ENCODE measurements at regions not wholly inside any gene's neighbourhood (a gene's known extent, or its start where the extent isn't known, plus 50 kb on each side); places are given as distances from the start of the nearest gene placed in this dataset.

DNA sequence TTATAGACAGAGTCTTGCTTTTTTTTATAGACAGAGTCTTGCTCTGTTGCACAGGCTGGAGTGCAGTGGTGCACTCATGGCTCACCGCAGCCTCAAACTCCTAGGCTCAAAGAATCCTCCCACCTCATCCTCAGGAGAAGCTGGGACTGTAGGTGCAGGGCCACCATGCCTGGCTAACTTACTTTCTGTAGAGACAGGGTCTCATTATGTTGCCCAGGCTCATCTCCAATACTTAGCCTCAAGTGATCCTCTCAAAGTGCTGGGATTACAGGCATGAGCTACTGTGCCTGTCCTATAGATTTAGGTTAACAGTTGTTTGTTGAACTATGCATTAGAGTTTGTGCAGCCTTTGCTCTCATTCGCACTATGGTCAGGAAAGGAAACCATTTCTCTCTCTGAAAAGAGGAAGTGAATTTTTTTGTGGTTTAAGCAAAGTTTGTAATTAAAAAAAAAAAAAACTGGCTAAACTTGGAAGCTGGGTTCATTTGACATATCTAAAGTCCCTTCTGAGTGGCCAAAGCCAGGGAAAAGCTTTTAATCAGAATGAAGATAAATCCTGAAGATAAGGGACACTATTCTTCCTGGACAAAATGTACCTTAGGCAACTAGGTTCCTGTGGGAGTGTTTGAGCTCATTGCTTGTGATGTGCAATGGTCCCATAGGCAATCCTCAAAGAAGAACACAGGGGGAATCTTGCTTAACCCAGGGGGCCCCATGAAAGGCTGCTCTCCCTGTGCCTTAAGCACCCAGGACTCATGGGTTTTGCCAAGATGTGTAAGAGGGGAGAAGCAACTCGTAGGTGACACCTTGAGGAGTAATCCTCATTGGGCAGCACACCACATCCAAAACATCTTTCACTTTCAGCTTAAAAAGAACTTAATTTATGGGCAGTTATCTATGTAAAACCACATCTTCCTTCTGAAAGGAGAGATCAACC is 201.7 kb downstream of the MREG start:
- no peaks in the 10 kb centered on the region for H3K9me2 ChIP-seq (replicated peaks; ENCODE audit: low read length)
- BruUV-seq (replicated peaks) = no TSS peak
- H3K4me2 ChIP-seq (ENCODE audit: low read length) = no peak overlapping the region
- peaks cover 20% of the 10 kb centered on the region for H3K4me1 ChIP-seq (ENCODE audit: insufficient read depth, low read length)
- no peaks in the 10 kb centered on the region for H4K20me1 ChIP-seq (ENCODE audit: low read length)
- no peak overlapping the region for H3K9ac ChIP-seq (ENCODE audit: low read length)
- CTCF ChIA-PET = interaction anchor here (0.6 kb wide), 1 partner anchor 306 kb away, joined by 4 read pairs; no protein-coding TSS in a partner anchor
- ATAC-seq = no peak
- TF ChIP-seq EZH2 (IDR thresholded peaks at IDR 0.05; ENCODE audit: low read length, unreplicated experiment) = no peak
- TF ChIP-seq EZH2phosphoT487 (IDR thresholded peaks at IDR 0.05; ENCODE audit: borderline replicate concordance, low read length) = no peak
- TF ChIP-seq, protein P1, sequence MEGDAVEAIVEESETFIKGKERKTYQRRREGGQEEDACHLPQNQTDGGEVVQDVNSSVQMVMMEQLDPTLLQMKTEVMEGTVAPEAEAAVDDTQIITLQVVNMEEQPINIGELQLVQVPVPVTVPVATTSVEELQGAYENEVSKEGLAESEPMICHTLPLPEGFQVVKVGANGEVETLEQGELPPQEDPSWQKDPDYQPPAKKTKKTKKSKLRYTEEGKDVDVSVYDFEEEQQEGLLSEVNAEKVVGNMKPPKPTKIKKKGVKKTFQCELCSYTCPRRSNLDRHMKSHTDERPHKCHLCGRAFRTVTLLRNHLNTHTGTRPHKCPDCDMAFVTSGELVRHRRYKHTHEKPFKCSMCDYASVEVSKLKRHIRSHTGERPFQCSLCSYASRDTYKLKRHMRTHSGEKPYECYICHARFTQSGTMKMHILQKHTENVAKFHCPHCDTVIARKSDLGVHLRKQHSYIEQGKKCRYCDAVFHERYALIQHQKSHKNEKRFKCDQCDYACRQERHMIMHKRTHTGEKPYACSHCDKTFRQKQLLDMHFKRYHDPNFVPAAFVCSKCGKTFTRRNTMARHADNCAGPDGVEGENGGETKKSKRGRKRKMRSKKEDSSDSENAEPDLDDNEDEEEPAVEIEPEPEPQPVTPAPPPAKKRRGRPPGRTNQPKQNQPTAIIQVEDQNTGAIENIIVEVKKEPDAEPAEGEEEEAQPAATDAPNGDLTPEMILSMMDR (conservative IDR thresholded peaks at IDR 0.05; ENCODE audit: low read depth, low read length) = no peak
- H2AFZ ChIP-seq (ENCODE audit: low read length) = no peak overlapping the region
- H3K79me2 ChIP-seq (ENCODE audit: low read length) = no peaks in the 10 kb centered on the region
- POLR2A ChIA-PET (ENCODE audit: unreplicated experiment) = no interaction called here
- H3K27me3 ChIP-seq (ENCODE audit: low read length) = no peaks in the 10 kb centered on the region
- H3K9me3 ChIP-seq (ENCODE audit: low read length) = no peaks in the 10 kb centered on the region
- H3K36me3 ChIP-seq (ENCODE audit: low read depth, low read length) = no peaks in the 10 kb centered on the region
- H3K4me3 ChIP-seq (ENCODE audit: low read length) = no peak overlapping the region
- H3F3A ChIP-seq (ENCODE audit: low read length, unreplicated experiment) = no peaks in the 10 kb centered on the region
- H3K27ac ChIP-seq (ENCODE audit: low read length) = no peak overlapping the region
- no peak for DNase-seq
- intact Hi-C loops (cut with micrococcal nuclease) = no loop called here

DNA sequence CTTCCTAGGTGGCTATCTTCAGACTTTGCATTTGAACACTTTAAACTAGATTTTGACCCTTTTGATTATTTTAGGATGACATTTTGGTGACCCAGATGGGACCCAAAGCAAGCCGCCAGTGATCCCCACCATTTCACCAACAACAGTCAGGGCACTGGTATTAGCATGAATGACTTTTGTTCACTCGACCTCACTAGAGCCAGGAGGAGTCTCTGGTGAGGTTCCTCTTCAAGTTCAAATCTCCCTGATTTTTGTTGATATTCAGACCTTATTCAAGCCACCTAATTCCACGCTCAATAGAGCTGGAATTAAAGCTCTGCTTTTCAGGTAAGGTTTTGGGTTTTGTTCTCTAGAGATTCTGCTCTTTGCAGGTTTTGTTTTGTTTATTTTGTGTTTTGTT is 202.3 kb downstream of the MREG start:
- H3K79me2 ChIP-seq (ENCODE audit: low read length) = no peaks in the 10 kb centered on the region
- no peak for DNase-seq
- H3K36me3 ChIP-seq (ENCODE audit: low read depth, low read length) = no peaks in the 10 kb centered on the region
- no peak overlapping the region for H3K4me3 ChIP-seq (ENCODE audit: low read length)
- ChIA-PET CTCF (no interaction called here), POLR2A (ENCODE audit: unreplicated experiment) (no interaction called here)
- H3K9me2 ChIP-seq (replicated peaks; ENCODE audit: low read length) = no peaks in the 10 kb centered on the region
- no peaks in the 10 kb centered on the region for H3F3A ChIP-seq (ENCODE audit: low read length, unreplicated experiment)
- H3K9ac ChIP-seq (ENCODE audit: low read length) = no peak overlapping the region
- H3K27ac ChIP-seq (ENCODE audit: low read length) = no peak overlapping the region
- no peak for ATAC-seq
- H2AFZ ChIP-seq (ENCODE audit: low read length) = no peak overlapping the region
- no peaks in the 10 kb centered on the region for H3K9me3 ChIP-seq (ENCODE audit: low read length)
- H3K4me2 ChIP-seq (ENCODE audit: low read length) = no peak overlapping the region
- no peak for TF ChIP-seq EZH2 (IDR thresholded peaks at IDR 0.05; ENCODE audit: low read length, unreplicated experiment)
- no peaks in the 10 kb centered on the region for H4K20me1 ChIP-seq (ENCODE audit: low read length)
- no peaks in the 10 kb centered on the region for H3K27me3 ChIP-seq (ENCODE audit: low read length)
- peaks cover 20% of the 10 kb centered on the region for H3K4me1 ChIP-seq (ENCODE audit: insufficient read depth, low read length)
- intact Hi-C loops (cut with micrococcal nuclease) = no loop called here
- BruUV-seq (replicated peaks) = no TSS peak

DNA sequence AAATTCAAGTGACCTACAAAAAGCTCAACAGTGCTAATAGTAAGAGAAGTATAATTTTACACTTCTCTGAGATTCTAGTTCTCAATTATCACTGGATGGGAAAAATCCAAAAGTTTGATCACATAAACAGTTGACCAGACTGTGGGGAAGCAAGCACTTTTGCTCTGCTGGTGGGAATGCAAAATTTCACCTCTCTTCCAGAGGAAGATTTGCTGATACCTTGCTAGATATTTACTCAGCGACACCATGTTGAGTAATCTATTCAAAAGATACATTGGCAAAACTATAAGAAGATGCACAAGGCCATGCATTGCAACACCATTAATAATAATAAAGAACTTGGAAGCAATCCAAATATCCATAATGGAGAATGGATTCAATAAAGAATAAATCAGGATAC is 204.4 kb downstream of the MREG start:
- TF ChIP-seq, protein P1 (conservative IDR thresholded peaks at IDR 0.05; ENCODE audit: low read depth, low read length) = peak; percentile 43
- no peak for TF ChIP-seq EZH2phosphoT487 (IDR thresholded peaks at IDR 0.05; ENCODE audit: borderline replicate concordance, low read length)
- ChIA-PET POLR2A (ENCODE audit: unreplicated experiment) (no interaction called here), CTCF (no interaction called here)
- no peaks in the 10 kb centered on the region for H3F3A ChIP-seq (ENCODE audit: low read length, unreplicated experiment)
- no peak overlapping the region for H3K9ac ChIP-seq (ENCODE audit: low read length)
- no peak overlapping the region for H3K27ac ChIP-seq (ENCODE audit: low read length)
- H3K9me2 ChIP-seq (replicated peaks; ENCODE audit: low read length) = no peaks in the 10 kb centered on the region
- H3K79me2 ChIP-seq (ENCODE audit: low read length) = no peaks in the 10 kb centered on the region
- intact Hi-C loops (cut with micrococcal nuclease) = no loop called here
- no peak overlapping the region for H3K4me2 ChIP-seq (ENCODE audit: low read length)
- no peaks in the 10 kb centered on the region for H3K27me3 ChIP-seq (ENCODE audit: low read length)
- BruUV-seq (replicated peaks) = no TSS peak
- H3K36me3 ChIP-seq (ENCODE audit: low read depth, low read length) = no peaks in the 10 kb centered on the region
- H3K4me1 ChIP-seq (ENCODE audit: insufficient read depth, low read length) = peaks cover 20% of the 10 kb centered on the region
- no peak overlapping the region for H2AFZ ChIP-seq (ENCODE audit: low read length)
- H3K9me3 ChIP-seq (ENCODE audit: low read length) = no peaks in the 10 kb centered on the region
- H4K20me1 ChIP-seq (ENCODE audit: low read length) = no peaks in the 10 kb centered on the region
- DNase-seq (peak; percentile 63), ATAC-seq (peak; percentile 55)
- no peak overlapping the region for H3K4me3 ChIP-seq (ENCODE audit: low read length)
